HCT116 (cell line): ENCODE measurements at regions not wholly inside any gene's neighbourhood (a gene's known extent, or its start where the extent isn't known, plus 50 kb on each side); places are given as distances from the start of the nearest gene placed in this dataset.
A peak's percentile ranks its signal among the peaks of the same experiment; 100 is the strongest.

ENCODE experiments used
- ATAC-seq: fragments of 200-7000 bp; cut with Tn5 transposase; 2 replicates; pipeline ENCODE4 v1.9.1; 2020; ENCODE audit warnings: mild to moderate bottlenecking, moderate library complexity
- BruUV-seq: library from RNA; stranded (reverse); fragments of 400-500 nt; replicated peaks from 2 replicates; lab custom pipeline; 2021; lab: Mats Ljungman, UMichigan
- CTCF ChIA-PET: fragments of 300-600 bp; sonication (Branson Sonifier 250); formaldehyde crosslinking; loops from one replicate; lab custom pipeline; 2021; ENCODE audit warnings: antibody characterized with exemption; lab: Charles Lee
- POLR2A ChIA-PET: fragments of 300-600, 350-600 bp; sonication (Branson Sonifier 250); formaldehyde crosslinking; loops from one replicate; lab custom pipeline; 2021; ENCODE audit warnings: antibody characterized with exemption; lab: Charles Lee
- RAD21 ChIA-PET, 2 experiments: fragments of 300-600 bp; sonication (Branson Sonifier 250); formaldehyde crosslinking; loops; one replicate each; lab custom pipeline; 2023; ENCODE audit warnings: low total read pairs in 2 of 2; ENCODE audit not compliant: uncharacterized antibody in 2 of 2, unreplicated experiment in 2 of 2, low non-redundant PET in 1 of 2; lab: Charles Lee
- DNase-seq: peaks from one replicate; pipeline ENCODE4 v3.0.0-alpha.2; 2010; ENCODE audit warnings: low read depth, low spot score
- H2AFZ ChIP-seq: fragments of 200-600 bp; shearing (Covaris generic), sonication (generic); 2 replicates; pipeline ENCODE4 v1.6.1; 2017; ENCODE audit warnings: low read depth, mixed run types, mixed read lengths, antibody characterized with exemption, low read length; ENCODE audit not compliant: poor library complexity, severe bottlenecking
- H3K27ac ChIP-seq: 2 replicates; pipeline ENCODE4 v1.5.1; 2012; ENCODE audit warnings: low read depth, low read length
- H3K27me3 ChIP-seq: fragments of 200-600 bp; sonication (generic); 2 replicates; pipeline ENCODE4 v1.6.1; 2016; ENCODE audit warnings: mixed run types, low read length, mixed read lengths; ENCODE audit not compliant: insufficient read depth
- H3K36me3 ChIP-seq, 2 experiments: fragments of 200-500 bp in 1 of 2; fragments of 200-600 bp in 1 of 2; sonication (Bioruptor generic) in 1 of 2; sonication (generic) in 1 of 2; 2 replicates each; pipeline versions ENCODE4 v1.5.1 to v1.6.1; 2014 to 2016; ENCODE audit warnings: low read length in 2 of 2, inconsistent platforms in 1 of 2, mixed read lengths in 1 of 2, mixed run types in 1 of 2; ENCODE audit not compliant: insufficient read depth in 2 of 2, control insufficient read depth in 1 of 2
- H3K4me1 ChIP-seq, 2 experiments: fragments of 200-600 bp in 1 of 2; sonication (generic) in 1 of 2; 2 replicates each; pipeline versions ENCODE4 v1.5.1 to v1.6.1; 2012 to 2017; ENCODE audit warnings: low read length in 2 of 2, inconsistent platforms in 1 of 2, mild to moderate bottlenecking in 1 of 2, mixed read lengths in 1 of 2, mixed run types in 1 of 2, moderate library complexity in 1 of 2; ENCODE audit not compliant: insufficient read depth in 2 of 2, control insufficient read depth in 1 of 2
- H3K4me2 ChIP-seq: fragments of 200-600 bp; sonication (generic); 2 replicates; pipeline ENCODE4 v1.6.1; 2017; ENCODE audit warnings: mixed run types, low read length, mixed read lengths
- H3K4me3 ChIP-seq, 2 experiments: fragments of 200-600 bp in 1 of 2; sonication (generic) in 1 of 2; replicated peaks in 1 of 2; 2 replicates each; pipeline ENCODE4 v1.5.1; 2011 to 2016; ENCODE audit warnings: low read length in 2 of 2, control low read depth in 1 of 2, low read depth in 1 of 2, mild to moderate bottlenecking in 1 of 2, mixed read lengths in 1 of 2, mixed run types in 1 of 2
- H3K79me2 ChIP-seq: fragments of 200-600 bp; sonication (generic); 2 replicates; pipeline ENCODE4 v1.6.1; 2017; ENCODE audit warnings: mild to moderate bottlenecking, mixed run types, low read length, moderate library complexity, mixed read lengths; ENCODE audit not compliant: insufficient read depth
- H3K9ac ChIP-seq: fragments of 200-600 bp; sonication (generic); 2 replicates; pipeline ENCODE4 v1.6.1; 2016; ENCODE audit warnings: low read length, mixed read lengths
- H3K9me2 ChIP-seq: fragments of 200-600 bp; sonication (generic), shearing (Covaris generic); 2 replicates; pipeline ENCODE4 v1.6.1; 2017; ENCODE audit warnings: mixed run types, mild to moderate bottlenecking, moderate library complexity; ENCODE audit not compliant: insufficient read depth
- H3K9me3 ChIP-seq, 2 experiments: fragments of 200-500 bp in 1 of 2; fragments of 200-600 bp in 1 of 2; sonication (Bioruptor generic) in 1 of 2; sonication (generic) in 1 of 2; 2 replicates each; pipeline ENCODE4 v1.6.1; 2014 to 2017; ENCODE audit warnings: low read length in 2 of 2, mixed read lengths in 2 of 2, inconsistent platforms in 1 of 2, low read depth in 1 of 2, mild to moderate bottlenecking in 1 of 2, mixed run types in 1 of 2, moderate library complexity in 1 of 2; ENCODE audit not compliant: control insufficient read depth in 1 of 2, insufficient read depth in 1 of 2
- H4K20me1 ChIP-seq: fragments of 200-600 bp; sonication (generic), shearing (Covaris generic); 2 replicates; pipeline ENCODE4 v1.6.1; 2017; ENCODE audit warnings: mixed run types, mild to moderate bottlenecking, moderate library complexity; ENCODE audit not compliant: insufficient read depth
- CBX3 ChIP-seq: IDR thresholded peaks from 2 replicates; pipeline ENCODE4 v1.6.1; 2012; ENCODE audit warnings: low read depth
- CEBPB ChIP-seq: IDR thresholded peaks from 2 replicates; pipeline ENCODE4 v1.6.1; 2012; ENCODE audit warnings: low read depth
- CTCF ChIP-seq, 3 experiments: fragments of 200-600 bp in 1 of 3; sonication (generic) in 1 of 3; IDR thresholded peaks in 2 of 3; conservative IDR thresholded peaks in 1 of 3; 2 replicates each; pipeline ENCODE4 v1.5.1; 2012 to 2017; ENCODE audit warnings: low read depth in 2 of 3, low read length in 2 of 3, antibody characterized with exemption in 1 of 3, borderline replicate concordance in 1 of 3, control low read depth in 1 of 3, mild to moderate bottlenecking in 1 of 3, mixed read lengths in 1 of 3, mixed run types in 1 of 3, moderate library complexity in 1 of 3; ENCODE audit not compliant: insufficient read depth in 1 of 3
- ELF1 ChIP-seq: IDR thresholded peaks from 2 replicates; pipeline ENCODE4 v1.6.1; 2012; ENCODE audit warnings: low read depth, borderline replicate concordance
- EZH2 ChIP-seq: fragments of 200-600 bp; sonication (generic); IDR thresholded peaks from 2 replicates; pipeline ENCODE4 v1.6.1; 2017; ENCODE audit warnings: antibody characterized with exemption, mixed run types
- EZH2phosphoT487 ChIP-seq: fragments of 200-600 bp; IDR thresholded peaks from 2 replicates; pipeline ENCODE4 v1.6.1; 2018; ENCODE audit warnings: antibody characterized with exemption, borderline replicate concordance
- FOSL1 ChIP-seq: IDR thresholded peaks from 2 replicates; pipeline ENCODE4 v1.6.1; 2012; ENCODE audit warnings: low read depth
- JUND ChIP-seq: IDR thresholded peaks from 2 replicates; pipeline ENCODE4 v1.6.1; 2012
- POLR2A ChIP-seq: IDR thresholded peaks from 2 replicates; pipeline ENCODE4 v1.7.0; 2011; ENCODE audit warnings: borderline replicate concordance; ENCODE audit not compliant: insufficient read depth, insufficient read length; ENCODE audit errors: extremely low read depth
- POLR2AphosphoS5 ChIP-seq: IDR thresholded peaks from 2 replicates; pipeline ENCODE4 v1.6.1; 2011; ENCODE audit warnings: mild to moderate bottlenecking, low read depth, low read length, moderate library complexity
- RAD21 ChIP-seq: IDR thresholded peaks from 2 replicates; pipeline ENCODE4 v1.6.1; 2012; ENCODE audit warnings: low read depth, mild to moderate bottlenecking
- SIN3A ChIP-seq: IDR thresholded peaks from 2 replicates; pipeline ENCODE4 v1.6.1; 2012; ENCODE audit warnings: low read depth
- SP1 ChIP-seq: IDR thresholded peaks from 2 replicates; pipeline ENCODE4 v1.6.1; 2012; ENCODE audit warnings: low read depth
- SRF ChIP-seq: IDR thresholded peaks from 2 replicates; pipeline ENCODE4 v1.6.1; 2012; ENCODE audit warnings: low read depth
- YY1 ChIP-seq: IDR thresholded peaks from 2 replicates; pipeline ENCODE4 v1.6.1; 2011; ENCODE audit warnings: low read length, low read depth, moderate library complexity, mild to moderate bottlenecking; ENCODE audit not compliant: insufficient replicate concordance; ENCODE audit errors: extremely low read depth
- ZFX ChIP-seq: fragments of 450-650 bp; IDR thresholded peaks from 2 replicates; pipeline ENCODE4 v1.6.1; 2017
- ZNF274 ChIP-seq: fragments of 200-500 bp; sonication (Bioruptor generic); IDR thresholded peaks from 2 replicates; pipeline ENCODE4 v1.6.1; 2014; ENCODE audit warnings: mild to moderate bottlenecking, low read depth, low read length, inconsistent platforms
- intact Hi-C: fragments of 100-400 bp; cut with micrococcal nuclease; formaldehyde crosslinking; loops from 2 replicates; pipeline ENCODE4 v1.10.0; 2022
- TF ChIP-seq, protein P1 (sequence below): IDR thresholded peaks from 2 replicates; pipeline ENCODE4 v1.6.1; 2011; ENCODE audit warnings: mild to moderate bottlenecking, low read length, moderate library complexity; ENCODE audit not compliant: insufficient replicate concordance; ENCODE audit errors: extremely low read depth

DNA sequence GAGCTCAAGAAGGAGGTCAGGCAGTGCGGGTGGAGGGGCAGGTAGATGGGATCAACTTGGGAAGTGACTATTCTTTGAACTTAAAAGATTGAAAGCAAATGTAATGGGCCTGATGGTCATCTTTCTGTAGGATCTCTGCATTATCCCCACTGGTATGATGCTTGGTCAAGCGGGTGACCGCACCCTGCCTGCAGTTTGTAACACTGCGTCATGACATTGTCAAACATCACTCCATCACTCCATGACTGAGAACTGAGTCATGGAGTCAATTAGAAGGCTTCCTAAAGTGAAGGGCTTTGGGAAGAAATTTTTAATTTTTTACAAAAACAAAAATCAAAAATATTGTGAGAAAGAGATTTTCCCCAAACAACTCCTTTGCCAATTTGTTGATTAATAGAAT is 62.4 kb upstream of the BMAL1 start (continued):
- TF ChIP-seq SP1 (peak; percentile 53), POLR2A (no peak)

GRCh38 chr11:13216019-13216710 is 61.4 kb upstream of the BMAL1 start:
- Histone ChIP-seq H3K9me3 (no peaks in the 10 kb centered on the region), H3K36me3 (no peaks in the 10 kb centered on the region), H3K27me3 (no peaks in the 10 kb centered on the region), H4K20me1 (no peaks in the 10 kb centered on the region), H3K27ac (peak overlapping the region; percentile 72), H3K9ac (peak overlapping the region; percentile 57), H3K4me3 (peak overlapping the region; percentile 24 to 44), H3K9me2 (no peaks in the 10 kb centered on the region), H3K79me2 (no peaks in the 10 kb centered on the region), H3K4me1 (peaks cover 23 to 53% of the 10 kb centered on the region in 2 experiments), H2AFZ (peak overlapping the region; percentile 63), H3K4me2 (peak overlapping the region; percentile 87)
- DNase-seq (peak; percentile 94), ATAC-seq (peak; percentile 92)
- intact Hi-C loops, result no loop called here
- ChIA-PET RAD21 (interaction anchor here (0.6 to 1.1 kb wide), 2 partner anchors 22 to 63 kb away, joined by 3 read pairs; no protein-coding TSS in a partner anchor), CTCF (interaction anchor here (0.7 to 5.7 kb wide), 10 partner anchors 9 to 634 kb away, joined by 3 to 31 read pairs (median 4); no protein-coding TSS in a partner anchor), POLR2A (interaction anchor here (0.5 to 2.0 kb wide), 7 partner anchors 9 to 122 kb away, joined by 3 to 8 read pairs (median 5); no protein-coding TSS in a partner anchor)
- TSS peak; percentile 62 for BruUV-seq
- TF ChIP-seq POLR2A, result no peak
- TF ChIP-seq EZH2, result no peak
- peak; percentile 61 for TF ChIP-seq SRF
- peak; percentile 47; the same call in 1 of the 2 replicates for TF ChIP-seq POLR2AphosphoS5
- TF ChIP-seq EZH2phosphoT487, result no peak
- TF ChIP-seq JUND, result peak; percentile 86
- peak; percentile 77 for TF ChIP-seq SIN3A
- TF ChIP-seq CBX3, result peak; percentile 80
- TF ChIP-seq, protein P1, sequence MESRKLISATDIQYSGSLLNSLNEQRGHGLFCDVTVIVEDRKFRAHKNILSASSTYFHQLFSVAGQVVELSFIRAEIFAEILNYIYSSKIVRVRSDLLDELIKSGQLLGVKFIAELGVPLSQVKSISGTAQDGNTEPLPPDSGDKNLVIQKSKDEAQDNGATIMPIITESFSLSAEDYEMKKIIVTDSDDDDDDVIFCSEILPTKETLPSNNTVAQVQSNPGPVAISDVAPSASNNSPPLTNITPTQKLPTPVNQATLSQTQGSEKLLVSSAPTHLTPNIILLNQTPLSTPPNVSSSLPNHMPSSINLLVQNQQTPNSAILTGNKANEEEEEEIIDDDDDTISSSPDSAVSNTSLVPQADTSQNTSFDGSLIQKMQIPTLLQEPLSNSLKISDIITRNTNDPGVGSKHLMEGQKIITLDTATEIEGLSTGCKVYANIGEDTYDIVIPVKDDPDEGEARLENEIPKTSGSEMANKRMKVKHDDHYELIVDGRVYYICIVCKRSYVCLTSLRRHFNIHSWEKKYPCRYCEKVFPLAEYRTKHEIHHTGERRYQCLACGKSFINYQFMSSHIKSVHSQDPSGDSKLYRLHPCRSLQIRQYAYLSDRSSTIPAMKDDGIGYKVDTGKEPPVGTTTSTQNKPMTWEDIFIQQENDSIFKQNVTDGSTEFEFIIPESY, result peak; percentile 15
- no peak for TF ChIP-seq ELF1
- no peak for TF ChIP-seq RAD21
- TF ChIP-seq CTCF (IDR thresholded peaks at IDR 0.05 in 2 of 3, conservative IDR thresholded peaks at IDR 0.05 in 1 of 3; ENCODE audit: borderline replicate concordance in 1 of 3, insufficient read depth in 1 of 3, low read depth in 2 of 3, low read length in 2 of 3), result no peak
- TF ChIP-seq SP1, result peak; percentile 71
- no peak for TF ChIP-seq ZNF274
- peak; percentile 72 for TF ChIP-seq CEBPB
- TF ChIP-seq ZFX, result no peak
- peak; percentile 33 for TF ChIP-seq YY1
- peak; percentile 70 for TF ChIP-seq FOSL1
